Activated naive CD4-positive, alpha-beta T cell treated with anti-CD3 and anti-CD28 coated beads, Interleukin-2, amount 50 U/mL, for 72 hours (primary cell): ENCODE measurements at regions not wholly inside any gene's neighbourhood (a gene's known extent, or its start where the extent isn't known, plus 50 kb on each side); places are given as distances from the start of the nearest gene placed in this dataset.
"Not testable (repeated sequence)": the region's sequence is repeated elsewhere in the genome, so short reads cannot be mapped to it uniquely, and the experiment has no call there.

Source experiments
- ATAC-seq, 2 donors: fragments of 150-1000 bp; cut with Tn5 transposase; 2 replicates each; pipeline ENCODE4 v1.10.0; 2021; ENCODE audit warnings: mild to moderate bottlenecking in 2 of 2, moderate library complexity in 2 of 2
- DNase-seq, 2 donors: peaks; one replicate each; pipeline ENCODE4 v3.0.0; 2021 to 2022; ENCODE audit warnings: low spot score in 2 of 2
- H3K27ac Mint-ChIP-seq, 2 donors: one replicate each; pipeline ENCODE4 v1.8.0; 2022; ENCODE audit warnings: mild to moderate bottlenecking in 2 of 2, mixed read lengths in 2 of 2
- H3K36me3 Mint-ChIP-seq, 2 donors: one replicate each; pipeline ENCODE4 v1.8.0; 2022; ENCODE audit warnings: mixed read lengths in 2 of 2
- H3K9me3 Mint-ChIP-seq, 2 donors: one replicate each; pipeline ENCODE4 v1.8.0; 2022; ENCODE audit warnings: mixed read lengths in 2 of 2

DNA sequence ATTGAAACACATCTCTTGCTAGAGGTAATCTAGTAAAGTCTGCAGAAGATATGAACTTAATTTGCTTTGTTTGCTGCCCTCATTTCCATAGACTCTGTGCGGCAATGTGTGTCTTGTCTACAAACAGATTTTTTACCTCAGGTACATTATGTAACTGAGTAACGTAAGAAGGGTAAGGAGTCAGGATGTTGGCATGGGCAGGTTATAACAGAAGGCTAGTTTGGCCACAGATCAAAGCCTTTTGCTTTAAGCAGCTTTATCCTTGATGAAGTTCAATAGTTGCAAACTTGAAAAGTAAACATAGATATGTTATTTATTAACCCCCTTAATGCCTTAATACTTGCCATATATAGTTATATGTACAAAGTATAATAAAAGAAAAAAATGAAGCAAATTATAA, 391.6 kb upstream of the FKBP1C start:
- DNase-seq, result no peak
- H3K36me3 Mint-ChIP-seq, result no peaks in the 10 kb centered on the region
- no peak overlapping the region for H3K27ac Mint-ChIP-seq
- no peak for ATAC-seq
- peaks cover 0 to 23% of the 10 kb centered on the region in 2 donors for H3K9me3 Mint-ChIP-seq

DNA sequence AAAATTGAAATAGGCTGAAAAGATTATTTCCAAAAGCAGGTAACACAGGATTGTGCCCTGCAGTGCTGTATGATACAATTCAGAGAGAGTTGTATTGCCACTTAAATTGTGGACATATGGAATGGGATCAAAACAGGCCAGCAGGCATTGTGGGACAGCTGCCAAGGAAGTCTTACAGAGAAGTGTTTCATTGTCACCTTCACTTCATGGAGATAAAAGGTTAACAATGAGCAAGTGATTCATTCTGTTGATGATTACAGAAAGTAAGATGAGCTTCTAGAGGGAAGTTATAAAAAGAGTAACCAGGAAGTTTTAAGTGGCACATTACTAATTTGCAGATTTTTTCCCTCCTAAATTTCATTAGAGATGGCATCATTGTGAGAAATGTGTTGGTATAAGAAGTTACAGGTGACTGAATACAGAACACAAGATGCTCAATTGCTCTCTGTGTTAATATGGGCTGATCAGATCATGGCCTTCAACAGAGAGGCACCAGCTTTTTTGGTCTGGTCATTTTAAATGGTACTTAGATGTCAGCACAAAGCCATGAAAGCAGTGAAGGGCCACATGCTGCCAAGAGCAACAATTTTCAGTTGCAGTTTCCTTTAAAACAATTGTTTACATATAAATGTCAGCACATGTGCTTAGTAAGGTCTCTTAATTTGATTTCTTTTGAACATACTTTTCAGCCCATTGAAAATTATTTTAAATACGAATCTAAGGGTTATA, 402.5 kb upstream of the FKBP1C start:
- no peak for ATAC-seq
- Mint-ChIP-seq H3K9me3 (peaks cover 4 to 14% of the 10 kb centered on the region in 2 donors), H3K36me3 (no peaks in the 10 kb centered on the region), H3K27ac (no peak overlapping the region)
- no peak for DNase-seq

DNA sequence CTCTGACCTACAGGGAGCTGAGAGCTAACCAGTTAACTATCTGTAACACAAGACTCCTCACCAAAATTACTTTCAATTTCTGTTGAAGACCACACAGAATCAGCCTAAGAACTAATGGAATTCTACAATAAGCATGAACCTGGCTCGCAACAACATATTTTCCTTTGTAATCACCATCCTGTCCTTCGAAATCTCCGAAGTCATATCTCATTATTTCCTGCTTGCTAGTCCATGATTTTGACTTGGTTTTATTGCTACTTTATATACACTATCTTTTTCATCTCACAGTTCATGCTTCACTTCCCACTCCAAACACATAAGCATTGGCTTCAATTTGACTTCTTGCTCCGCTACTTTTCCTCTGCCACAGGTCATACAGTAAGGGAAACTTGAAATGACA, 405.8 kb upstream of the FKBP1C start:
- H3K27ac Mint-ChIP-seq, result no peak overlapping the region
- H3K9me3 Mint-ChIP-seq, result peaks cover 14 to 27% of the 10 kb centered on the region in 2 donors
- peaks cover 0 to 7% of the 10 kb centered on the region in 2 donors for H3K36me3 Mint-ChIP-seq
- DNase-seq, result no peak
- no peak for ATAC-seq

DNA sequence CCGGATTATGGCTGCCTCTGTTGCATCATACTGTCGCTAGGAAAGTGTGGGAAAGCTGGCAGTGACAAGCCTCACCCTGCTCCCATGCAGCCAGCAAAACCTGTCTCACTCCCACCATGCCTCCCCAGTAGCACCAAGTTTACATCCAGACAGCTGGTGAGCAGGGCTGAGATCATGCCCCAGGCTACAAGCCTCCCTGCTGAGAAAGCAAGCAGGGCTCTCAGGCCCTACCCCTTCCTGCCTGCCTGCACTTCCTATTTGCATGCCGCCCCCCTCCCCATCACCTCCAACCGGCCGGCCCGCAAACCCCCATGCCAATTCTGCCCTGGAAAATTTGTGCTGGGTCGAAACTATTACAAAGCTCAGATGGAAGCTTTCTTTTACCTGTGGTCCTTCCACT, 408.2 kb upstream of the FKBP1C start:
- no peak for DNase-seq
- ATAC-seq, result no peak

DNA sequence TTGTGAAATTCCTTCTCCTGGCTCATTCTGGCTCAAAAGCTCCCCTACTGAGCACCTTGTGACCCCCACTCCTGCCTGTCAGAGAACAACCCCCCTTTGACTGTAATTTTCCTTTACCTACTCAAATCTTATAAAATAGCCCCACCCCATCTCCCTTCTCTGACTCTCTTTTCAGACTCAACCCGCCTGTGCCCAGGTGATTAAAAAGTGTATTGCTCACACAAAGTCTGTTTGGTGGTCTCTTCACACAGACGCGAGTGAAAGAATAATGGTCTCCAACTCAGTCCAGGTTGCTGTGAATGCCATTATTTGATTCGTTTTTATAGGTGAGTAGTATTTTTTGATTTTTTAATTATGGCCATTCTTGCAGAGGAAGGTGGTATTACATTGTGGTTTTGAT, 414.1 kb upstream of the FKBP1C start:
- H3K27ac Mint-ChIP-seq, result no peak overlapping the region
- peaks cover 16 to 24% of the 10 kb centered on the region in 2 donors for H3K9me3 Mint-ChIP-seq
- DNase-seq (no peak), ATAC-seq (no peak)
- H3K36me3 Mint-ChIP-seq, result peaks cover 3 to 8% of the 10 kb centered on the region in 2 donors

More for the DNA sequence above, 408.2 kb upstream of the FKBP1C start:
- peaks cover 0 to 7% of the 10 kb centered on the region in 2 donors for H3K36me3 Mint-ChIP-seq
- H3K9me3 Mint-ChIP-seq, result peaks cover 10 to 22% of the 10 kb centered on the region in 2 donors
- H3K27ac Mint-ChIP-seq, result no peak overlapping the region

DNA sequence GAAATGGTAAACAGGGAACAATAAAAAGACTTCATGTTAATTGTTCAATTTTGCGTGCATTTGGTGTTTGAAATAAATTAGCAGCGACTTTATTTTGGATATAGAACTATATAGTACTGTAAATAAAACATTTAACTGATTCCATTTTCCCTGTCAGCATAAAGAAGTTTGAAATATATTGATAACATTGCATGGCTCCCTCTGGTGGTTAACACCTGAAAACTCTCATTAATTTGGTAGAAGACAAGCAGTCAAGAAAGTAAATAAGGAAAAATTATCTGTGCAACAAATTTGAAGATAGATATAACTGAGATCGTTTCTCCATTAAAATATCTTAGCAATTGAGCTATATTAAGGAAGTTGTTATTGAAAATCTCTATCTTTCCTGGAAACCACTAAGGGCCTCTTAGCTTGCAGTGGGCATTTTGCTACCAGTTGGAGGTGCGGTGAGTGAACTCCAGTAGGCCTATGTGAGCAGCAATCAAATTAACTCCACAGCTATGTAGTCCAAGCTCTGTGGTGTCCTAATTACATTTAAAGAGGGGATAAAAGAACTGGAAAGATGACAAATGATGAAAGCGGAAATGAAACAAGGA, 435.7 kb upstream of the FKBP1C start:
- no peak for DNase-seq
- H3K27ac Mint-ChIP-seq, result no peak overlapping the region
- no peaks in the 10 kb centered on the region for H3K36me3 Mint-ChIP-seq
- ATAC-seq, result no peak
- H3K9me3 Mint-ChIP-seq, result peaks cover 0 to 5% of the 10 kb centered on the region in 2 donors

DNA sequence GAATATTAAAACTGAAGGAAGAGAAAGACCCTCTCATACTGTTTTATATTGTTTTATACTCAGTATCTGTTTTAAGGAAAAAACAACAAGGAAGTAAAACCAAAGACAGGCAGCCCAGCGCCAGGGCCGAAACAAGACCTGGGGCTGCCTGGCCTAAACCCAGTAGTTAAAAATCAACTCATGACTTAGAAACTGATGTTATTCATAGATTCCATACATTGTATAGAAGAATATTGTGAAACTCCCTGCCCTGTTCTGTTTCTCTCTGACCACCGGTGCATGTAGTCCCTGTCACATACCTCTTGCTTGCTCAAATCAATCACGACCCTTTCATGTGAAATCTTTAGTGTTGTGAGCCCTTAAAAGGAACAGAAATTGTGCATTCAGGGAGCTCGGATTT, 445.1 kb upstream of the FKBP1C start:
- DNase-seq, H3K36me3 Mint-ChIP-seq, ATAC-seq, H3K27ac Mint-ChIP-seq: not testable (repeated sequence)
- peaks cover 6 to 13% of the 10 kb centered on the region in 2 donors for H3K9me3 Mint-ChIP-seq

DNA sequence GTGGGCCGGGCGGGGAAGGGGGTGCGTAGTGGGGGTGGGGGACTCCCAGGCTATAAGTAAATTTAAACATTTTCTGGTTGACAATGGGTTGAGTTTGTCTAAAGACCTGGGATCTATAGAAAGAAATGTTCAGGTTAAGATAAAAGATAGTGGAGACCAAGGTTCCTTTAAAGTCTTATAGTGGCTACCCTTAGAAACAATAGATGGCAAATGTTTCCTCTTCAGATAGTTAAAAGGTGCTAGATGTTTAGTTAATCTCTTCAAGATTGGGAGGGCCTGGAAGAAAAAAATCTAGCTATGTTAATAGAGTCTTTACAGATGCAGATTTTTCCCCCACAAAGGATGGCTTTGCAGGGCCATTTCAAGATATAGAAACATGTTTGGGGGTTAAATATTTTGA, 446.4 kb upstream of the FKBP1C start:
- H3K36me3 Mint-ChIP-seq, result no peaks in the 10 kb centered on the region
- DNase-seq (no peak), ATAC-seq (no peak)
- no peak overlapping the region for H3K27ac Mint-ChIP-seq
- H3K9me3 Mint-ChIP-seq, result peaks cover 11% of the 10 kb centered on the region in 2 donors

DNA sequence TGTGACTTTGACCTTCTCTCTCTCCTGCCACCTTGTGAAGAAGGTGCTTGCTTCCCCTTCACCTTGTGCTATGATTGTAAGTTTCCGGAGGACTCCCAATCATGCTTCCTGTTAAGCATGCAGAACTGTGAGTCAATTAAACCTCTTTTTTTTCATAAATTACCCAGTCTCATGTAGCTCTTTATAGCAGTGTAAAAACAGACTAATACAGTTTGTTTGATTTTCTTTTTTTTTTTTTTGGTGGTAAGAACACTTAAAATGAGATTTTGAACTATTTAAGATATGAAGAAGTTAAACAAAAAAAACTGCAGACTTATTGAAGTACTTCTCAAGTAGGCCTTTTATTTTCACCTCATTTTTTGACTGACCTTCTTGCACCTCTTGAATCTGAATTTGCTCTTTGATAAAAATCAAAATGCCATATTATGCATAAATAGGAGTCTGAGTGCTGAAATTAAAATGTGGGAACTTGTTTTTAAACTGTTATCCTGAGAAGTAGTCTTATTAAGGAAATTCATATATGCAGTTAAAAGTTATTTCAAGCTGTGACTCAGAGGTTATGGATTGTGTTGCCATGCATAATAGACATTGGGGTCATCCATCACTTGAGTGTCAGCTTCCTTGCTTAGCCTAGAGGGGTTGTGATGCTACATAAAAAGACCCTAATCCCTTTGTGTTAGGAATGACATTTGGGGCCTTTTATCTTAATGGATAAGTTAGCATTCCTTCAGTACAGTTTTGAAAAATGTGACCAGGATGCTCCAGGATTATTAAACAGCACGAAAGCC, 447.9 kb upstream of the FKBP1C start:
- H3K27ac Mint-ChIP-seq, result no peak overlapping the region
- no peak for ATAC-seq

DNA sequence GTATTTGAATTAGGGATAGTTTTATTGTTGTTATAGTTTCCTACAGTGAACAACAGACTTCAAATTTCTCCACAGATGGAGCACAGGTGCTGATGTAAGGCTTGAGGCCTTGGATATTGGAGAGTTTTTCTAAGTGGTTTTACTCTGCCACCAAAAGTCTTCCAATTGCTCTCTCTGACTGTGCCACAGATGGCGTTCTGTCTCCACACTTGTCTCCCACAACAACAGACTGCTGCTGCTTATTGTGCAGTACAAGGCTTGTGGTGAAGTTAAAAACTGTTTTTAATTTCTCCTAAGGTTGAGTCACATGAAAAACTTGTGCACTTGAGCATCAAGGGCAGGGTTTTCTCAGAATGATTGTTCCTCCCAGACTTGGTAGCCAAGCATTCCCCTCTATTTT, 460.9 kb upstream of the KHDRBS2 start:
- ATAC-seq, result no peak

More for the DNA sequence above, 447.9 kb upstream of the FKBP1C start:
- H3K9me3 Mint-ChIP-seq, result peaks cover 11% of the 10 kb centered on the region in 2 donors
- no peaks in the 10 kb centered on the region for H3K36me3 Mint-ChIP-seq
- no peak for DNase-seq

DNA sequence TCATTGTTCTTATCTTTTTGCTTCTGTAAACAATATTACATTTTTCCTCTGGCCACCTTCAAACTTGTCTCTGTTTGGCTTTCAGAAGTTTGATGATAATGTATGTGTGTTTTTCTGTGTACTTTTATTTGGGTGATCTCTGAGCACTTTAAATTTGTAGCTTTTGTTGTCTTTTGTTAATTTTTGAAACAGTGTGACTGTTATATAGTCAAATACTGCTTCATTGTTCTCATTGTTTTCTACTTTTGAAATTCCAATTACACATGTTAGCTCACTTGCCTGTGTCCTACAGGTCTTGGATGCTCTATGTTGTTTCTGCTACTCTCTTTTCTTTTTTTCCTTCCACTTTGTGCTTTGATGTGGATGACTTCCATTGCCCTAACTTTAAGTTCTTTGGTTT, 460.1 kb upstream of the KHDRBS2 start:
- ATAC-seq (no peak), DNase-seq (no peak)
- no peaks in the 10 kb centered on the region for H3K36me3 Mint-ChIP-seq
- no peak overlapping the region for H3K27ac Mint-ChIP-seq
- H3K9me3 Mint-ChIP-seq, result peaks cover 12 to 13% of the 10 kb centered on the region in 2 donors

More for the DNA sequence above, 460.9 kb upstream of the KHDRBS2 start:
- peaks cover 7 to 9% of the 10 kb centered on the region in 2 donors for H3K9me3 Mint-ChIP-seq
- no peak overlapping the region for H3K27ac Mint-ChIP-seq
- DNase-seq, result no peak
- H3K36me3 Mint-ChIP-seq, result no peaks in the 10 kb centered on the region

DNA sequence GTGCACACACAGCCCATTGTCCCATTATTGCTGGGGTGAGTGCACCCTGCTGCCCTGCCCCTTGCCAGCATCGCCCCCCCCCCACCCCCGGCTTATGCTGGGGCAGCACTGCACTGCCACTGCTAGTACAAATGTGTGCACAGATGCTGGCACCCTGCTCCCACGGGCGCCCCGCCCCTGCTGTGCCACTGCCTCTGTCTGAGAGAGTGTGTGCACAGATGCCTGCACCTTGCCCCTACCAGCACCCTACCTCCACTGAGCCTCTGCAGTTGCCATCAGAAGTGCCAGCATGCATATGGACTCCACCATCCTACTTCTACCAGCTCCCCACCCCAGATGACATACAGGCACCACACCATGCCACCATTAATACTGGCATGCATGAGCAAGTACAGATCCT, 454.6 kb upstream of the KHDRBS2 start:
- DNase-seq, result no peak
- Mint-ChIP-seq H3K27ac (no peak overlapping the region), H3K36me3 (no peaks in the 10 kb centered on the region), H3K9me3 (peaks cover 11 to 24% of the 10 kb centered on the region in 2 donors)
- no peak for ATAC-seq

DNA sequence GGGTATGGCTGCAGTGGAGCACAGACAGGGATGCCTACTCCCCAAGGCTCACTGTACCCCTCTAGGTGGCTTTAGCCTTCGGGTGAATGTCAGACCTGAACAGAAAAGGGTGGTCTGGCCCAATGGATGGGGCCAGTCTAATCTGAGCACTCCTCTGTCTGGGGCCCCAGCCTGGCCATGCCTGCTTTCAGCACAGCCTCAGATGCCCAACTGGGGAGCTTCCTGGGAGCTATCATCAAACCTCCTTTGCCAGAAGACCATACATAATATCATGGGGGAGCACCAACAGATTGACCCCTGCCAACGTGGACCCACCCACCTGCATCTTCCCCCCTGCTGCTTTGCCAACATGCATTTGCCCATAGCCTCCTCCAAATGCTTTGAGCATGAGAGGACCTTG, 454.1 kb upstream of the KHDRBS2 start:
- peaks cover 11 to 24% of the 10 kb centered on the region in 2 donors for H3K9me3 Mint-ChIP-seq
- ATAC-seq (no peak), DNase-seq (no peak)
- no peaks in the 10 kb centered on the region for H3K36me3 Mint-ChIP-seq
- no peak overlapping the region for H3K27ac Mint-ChIP-seq

DNA sequence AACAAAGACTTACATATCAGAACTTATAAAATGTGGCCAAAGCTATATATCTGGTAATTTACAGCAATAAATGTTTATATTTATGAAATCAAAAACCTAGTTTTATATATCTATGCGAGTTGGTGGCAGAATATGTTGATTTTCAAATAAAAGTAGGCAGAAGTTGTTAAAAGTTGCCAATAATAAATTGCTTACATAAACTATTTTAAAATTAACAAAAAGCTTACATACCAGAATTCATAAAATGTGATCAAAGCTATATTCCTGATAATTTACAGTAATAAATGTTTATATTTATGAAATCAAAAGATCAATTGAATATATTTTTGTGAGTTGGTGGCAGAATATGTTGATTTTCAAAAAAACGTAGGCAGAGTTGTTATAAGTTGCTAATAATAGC, 451.8 kb upstream of the KHDRBS2 start:
- H3K36me3 Mint-ChIP-seq, result no peaks in the 10 kb centered on the region
- no peak for ATAC-seq
- H3K27ac Mint-ChIP-seq, result no peak overlapping the region

DNA sequence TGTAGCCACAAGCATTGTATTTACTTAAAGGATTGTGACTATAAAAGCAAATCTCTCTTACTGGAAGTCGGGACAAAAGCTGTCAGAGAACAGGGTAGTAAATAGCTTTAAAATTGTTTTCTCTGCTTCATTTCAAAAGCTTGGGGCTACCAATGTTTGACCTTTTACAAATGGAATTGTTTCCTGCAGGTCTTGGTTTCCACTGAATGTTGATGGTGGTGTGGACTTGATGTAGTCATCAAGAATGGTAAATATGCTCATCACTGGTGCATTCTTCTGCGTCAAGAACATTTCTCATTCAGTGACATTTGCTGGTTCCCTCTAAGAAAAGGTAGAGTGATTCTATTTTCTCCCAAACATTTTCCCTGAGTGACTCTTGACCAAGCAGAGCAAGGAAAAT, 435.4 kb upstream of the KHDRBS2 start:
- ATAC-seq, result no peak
- Mint-ChIP-seq H3K36me3 (no peaks in the 10 kb centered on the region), H3K9me3 (peaks cover 10 to 22% of the 10 kb centered on the region in 2 donors), H3K27ac (no peak overlapping the region)
- DNase-seq, result no peak

More for the DNA sequence above, 451.8 kb upstream of the KHDRBS2 start:
- DNase-seq, result no peak
- H3K9me3 Mint-ChIP-seq, result peaks cover 11 to 24% of the 10 kb centered on the region in 2 donors

DNA sequence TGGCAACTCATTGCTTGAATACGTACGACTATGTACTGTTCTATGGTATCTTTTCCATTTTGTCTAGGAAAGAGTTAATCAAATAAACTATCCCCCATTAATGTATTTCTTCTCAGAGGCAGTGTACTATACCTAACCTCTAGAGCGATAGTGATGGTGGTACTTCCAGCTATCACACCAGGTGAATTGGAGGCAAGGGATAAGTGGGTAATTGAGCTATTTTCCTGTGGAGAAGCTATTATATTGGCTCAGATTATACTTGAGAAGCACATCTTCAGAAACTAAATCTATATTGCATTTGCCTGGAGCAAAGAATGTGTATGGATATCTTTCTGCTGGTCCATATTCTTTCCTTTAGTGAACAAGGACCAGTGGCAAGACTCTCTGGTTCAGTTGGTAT, 430.7 kb upstream of the KHDRBS2 start:
- Mint-ChIP-seq H3K9me3 (peaks cover 4 to 19% of the 10 kb centered on the region in 2 donors), H3K36me3 (no peaks in the 10 kb centered on the region), H3K27ac (no peak overlapping the region)
- ATAC-seq (no peak), DNase-seq (no peak)

DNA sequence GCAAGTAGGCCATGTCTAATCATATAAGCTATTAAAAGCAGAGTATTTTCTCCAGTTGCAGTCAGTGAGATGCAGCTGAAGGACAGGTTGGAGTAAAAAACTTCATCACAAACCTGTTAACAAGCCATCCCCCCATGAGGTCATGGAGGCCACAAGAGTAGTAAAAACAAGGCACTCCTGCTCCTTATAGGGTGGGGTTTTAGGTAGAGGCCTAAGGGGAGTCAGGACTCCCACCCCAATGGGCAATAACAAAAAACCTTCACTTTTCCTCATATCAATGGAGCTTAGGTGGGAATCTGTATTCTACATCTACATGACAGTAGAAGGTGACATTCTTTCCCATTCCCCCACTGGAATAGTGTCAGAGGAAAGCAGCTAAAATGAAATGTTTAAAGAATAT, 428.1 kb upstream of the KHDRBS2 start:
- Mint-ChIP-seq H3K9me3 (peaks cover 9 to 14% of the 10 kb centered on the region in 2 donors), H3K27ac (no peak overlapping the region), H3K36me3 (peaks cover 0 to 4% of the 10 kb centered on the region in 2 donors)
- no peak for ATAC-seq
- DNase-seq, result no peak
